NT2/D1 (cell line): ENCODE measurements at regions not wholly inside any gene's neighbourhood (a gene's known extent, or its start where the extent isn't known, plus 50 kb on each side); places are given as distances from the start of the nearest gene placed in this dataset.

Source experiments
- SUZ12 ChIP-seq: IDR thresholded peaks from 2 replicates; pipeline ENCODE4 v1.6.1; 2011; ENCODE audit not compliant: insufficient read length, insufficient read depth; ENCODE audit errors: extremely low read depth
- YY1 ChIP-seq: IDR thresholded peaks from 2 replicates; pipeline ENCODE4 v1.6.1; 2011; ENCODE audit not compliant: insufficient read length, insufficient read depth

DNA sequence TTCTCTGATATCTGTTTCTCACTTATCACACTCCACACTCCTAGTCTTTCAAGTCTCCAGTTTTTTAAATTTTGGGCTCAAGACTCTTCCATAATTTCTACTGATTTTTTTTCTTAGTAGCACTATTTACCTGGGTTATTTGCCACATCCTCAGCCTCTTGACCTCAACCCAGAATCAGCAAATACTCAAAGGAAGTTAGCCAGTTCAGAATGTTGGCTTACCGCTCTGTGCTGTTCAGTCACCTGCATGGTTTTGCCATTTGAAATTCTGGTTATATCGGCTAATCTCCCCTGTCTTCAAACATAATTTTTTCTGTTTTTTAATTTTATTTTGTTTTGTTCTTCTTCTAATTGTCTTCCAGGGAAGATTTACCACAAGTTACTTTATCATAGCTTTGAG lies 412.6 kb downstream of the PTH2R start:
- no peak for TF ChIP-seq YY1
- TF ChIP-seq SUZ12: no peak
